HAP-1 (cell line): ENCODE measurements at regions not wholly inside any gene's neighbourhood (a gene's known extent, or its start where the extent isn't known, plus 50 kb on each side); places are given as distances from the start of the nearest gene placed in this dataset.
"Not testable (repeated sequence)": the region's sequence is repeated elsewhere in the genome, so short reads cannot be mapped to it uniquely, and the experiment has no call there.

Source experiments
- DNase-seq, 2 experiments: peaks; one replicate each; pipeline ENCODE4 v3.0.0-alpha.2; 2016 to 2020; ENCODE audit warnings: low spot score in 2 of 2
- H3K27me3 ChIP-seq: fragments of 250-450 bp; sonication (Bioruptor Pico); 2 replicates; pipeline ENCODE4 v1.5.1; 2020; ENCODE audit warnings: low read depth, mild to moderate bottlenecking, moderate library complexity
- H3K36me3 ChIP-seq: fragments of 250-450 bp; sonication (Bioruptor Pico); replicated peaks from 2 replicates; pipeline ENCODE4 v1.5.1; 2020; ENCODE audit warnings: mild to moderate bottlenecking
- H3K4me1 ChIP-seq: fragments of 250-450 bp; sonication (Bioruptor Pico); 2 replicates; pipeline ENCODE4 v1.5.1; 2020; ENCODE audit warnings: mild to moderate bottlenecking
- H3K4me3 ChIP-seq: fragments of 250-450 bp; sonication (Bioruptor Pico); 2 replicates; pipeline ENCODE4 v1.5.1; 2020; ENCODE audit warnings: mild to moderate bottlenecking, moderate library complexity
- H3K9me3 ChIP-seq: fragments of 250-450 bp; sonication (Bioruptor Pico); 2 replicates; pipeline ENCODE4 v1.5.1; 2020; ENCODE audit warnings: mild to moderate bottlenecking, moderate library complexity
- in situ Hi-C: fragments of 300-500 bp; cut with MboI; formaldehyde crosslinking; loops from 3 replicates; pipeline ENCODE4 v1.14.3; 2020; ENCODE audit warnings: low sequenced_read_pairs, inconsistent platforms, mixed read lengths

DNA sequence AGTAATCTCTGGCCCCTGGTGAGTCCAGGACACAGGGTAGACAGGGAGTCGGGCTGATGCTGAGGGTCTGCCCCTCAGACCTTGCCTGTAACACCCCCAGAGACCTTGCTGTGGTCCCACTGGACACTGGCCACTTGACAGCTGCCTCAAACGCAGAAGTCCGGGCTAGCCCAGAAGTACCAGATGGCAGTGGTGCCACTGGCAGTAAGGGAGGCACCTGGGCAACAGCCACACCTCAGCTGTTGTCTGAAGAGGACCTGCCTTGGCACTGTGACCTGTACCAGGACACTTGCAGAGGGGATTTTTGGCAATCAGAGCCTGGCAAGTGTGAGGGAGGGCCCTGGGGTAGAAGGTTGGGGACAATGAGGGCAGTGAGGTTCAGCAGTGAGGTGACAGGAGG, 63.3 kb upstream of the UXT start:
- no peak for DNase-seq
- no peaks in the 10 kb centered on the region for H3K4me1 ChIP-seq
- H3K36me3 ChIP-seq, result no peaks in the 10 kb centered on the region
- in situ Hi-C loops, result no loop called here
- no peaks in the 10 kb centered on the region for H3K27me3 ChIP-seq
- no peaks in the 10 kb centered on the region for H3K9me3 ChIP-seq
- H3K4me3 ChIP-seq, result no peak overlapping the region

DNA sequence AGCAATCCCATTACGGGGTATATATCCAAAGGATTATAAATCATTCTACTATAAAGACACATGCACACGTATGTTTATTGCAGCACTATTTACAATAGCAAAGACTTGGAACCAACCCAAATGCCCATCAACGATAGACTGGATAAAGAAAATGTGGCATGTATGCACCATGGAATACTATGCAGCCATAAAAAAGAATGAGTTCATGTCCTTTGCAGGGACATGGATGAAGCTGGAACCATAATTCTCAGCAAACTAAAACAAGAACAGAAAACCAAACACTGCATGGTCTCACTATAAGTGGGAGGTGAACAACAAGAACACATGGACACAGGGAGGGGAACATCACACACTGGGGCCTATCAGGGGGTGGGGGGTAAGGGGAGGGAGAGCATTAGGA, 56.1 kb upstream of the UXT start:
- H3K9me3 ChIP-seq, H3K36me3 ChIP-seq, H3K4me3 ChIP-seq, in situ Hi-C loops, H3K27me3 ChIP-seq, DNase-seq, H3K4me1 ChIP-seq: not testable (repeated sequence)

DNA sequence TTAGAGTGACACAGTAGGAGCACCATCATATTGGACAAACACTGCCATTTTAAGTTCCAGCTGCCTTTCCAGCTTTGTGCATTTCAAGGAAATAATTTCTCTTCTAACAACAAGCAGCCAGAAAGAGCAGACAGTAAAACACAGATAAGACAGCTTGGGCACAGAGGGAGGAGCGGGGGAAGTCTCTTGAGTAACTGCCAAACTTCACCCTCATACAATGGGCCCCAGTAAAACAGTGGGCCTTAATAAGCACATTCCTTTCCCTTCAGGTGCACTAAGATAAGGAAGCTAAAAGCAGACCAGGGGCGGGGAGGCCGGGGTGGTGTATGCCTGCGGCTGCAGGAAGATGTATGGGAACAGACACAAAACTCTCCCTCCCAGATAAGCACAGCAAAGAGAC, 53.7 kb upstream of the UXT start:
- DNase-seq, in situ Hi-C loops, H3K27me3 ChIP-seq, H3K9me3 ChIP-seq, H3K4me1 ChIP-seq, H3K4me3 ChIP-seq, H3K36me3 ChIP-seq: not testable (repeated sequence)

DNA sequence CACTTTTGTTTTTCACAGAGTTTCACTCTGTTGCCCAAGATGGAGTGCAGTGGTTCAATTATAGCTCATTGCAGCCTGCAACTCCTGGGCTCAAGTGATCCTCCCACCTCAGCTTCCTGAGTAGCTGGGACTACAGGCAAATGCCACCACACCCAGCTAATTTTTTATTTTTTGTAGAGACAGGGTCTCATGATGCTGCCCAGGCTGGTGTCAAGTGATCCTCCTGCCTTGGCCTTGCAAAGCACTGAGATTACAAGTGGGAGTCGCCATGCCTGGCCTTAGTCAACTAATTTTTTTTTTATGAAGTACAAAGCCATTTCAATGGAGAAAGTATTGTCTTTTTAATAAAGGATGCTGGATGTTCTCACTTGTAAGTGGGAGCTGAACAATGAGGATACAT, 51.3 kb upstream of the UXT start:
- H3K4me1 ChIP-seq, result peaks cover 10% of the 10 kb centered on the region
- no peaks in the 10 kb centered on the region for H3K9me3 ChIP-seq
- DNase-seq, result no peak
- H3K36me3 ChIP-seq, result no peaks in the 10 kb centered on the region
- H3K27me3 ChIP-seq, result peaks cover 3% of the 10 kb centered on the region; the same call in 1 of the 2 replicates
- in situ Hi-C loops, result no loop called here
- no peak overlapping the region for H3K4me3 ChIP-seq
